GM19351 (cell line): ENCODE measurements at regions not wholly inside any gene's neighbourhood (a gene's known extent, or its start where the extent isn't known, plus 50 kb on each side); places are given as distances from the start of the nearest gene placed in this dataset.
"Not testable (repeated sequence)": the region's sequence is repeated elsewhere in the genome, so short reads cannot be mapped to it uniquely, and the experiment has no call there.

Source experiments
- ATAC-seq: cut with Tn5 transposase; IDR thresholded peaks from one replicate; pipeline ENCODE4 v1.9.1; 2021; ENCODE audit warnings: mild to moderate bottlenecking, moderate library complexity; ENCODE audit not compliant: unreplicated experiment

DNA sequence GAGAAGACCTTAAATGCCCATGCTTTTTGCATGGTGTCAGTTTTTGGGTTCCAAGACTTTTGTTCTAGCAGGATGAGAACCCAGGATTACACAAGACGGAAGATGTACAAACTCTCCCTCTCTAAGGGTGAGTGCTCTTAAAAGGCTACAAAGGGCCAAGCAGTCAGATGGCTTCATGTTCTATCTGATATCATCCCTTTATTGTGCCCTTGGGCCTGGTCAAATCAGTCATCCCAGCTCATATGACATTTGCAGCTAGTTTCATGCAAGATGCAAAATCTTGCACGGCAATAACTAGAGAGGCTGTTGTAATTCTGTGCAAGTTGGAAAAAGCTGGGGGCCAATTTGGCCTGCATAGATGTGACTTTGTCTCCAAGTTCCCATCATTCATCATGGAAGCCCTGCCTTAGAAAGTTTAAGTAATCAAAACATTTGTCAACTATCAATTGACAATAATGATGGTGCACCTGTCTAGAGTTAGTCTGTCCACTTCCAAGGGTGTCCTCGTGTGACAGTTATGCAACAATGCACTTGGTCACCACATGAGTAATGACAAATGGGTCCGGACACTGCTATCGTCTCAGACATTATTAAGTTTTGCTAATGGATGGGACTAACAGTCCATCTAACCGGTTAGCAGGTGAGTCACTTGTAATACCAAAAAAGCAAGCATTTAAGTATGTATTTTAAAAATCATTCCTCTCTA, 58.6 kb upstream of the ZFHX3 start:
- ATAC-seq, result no peak

DNA sequence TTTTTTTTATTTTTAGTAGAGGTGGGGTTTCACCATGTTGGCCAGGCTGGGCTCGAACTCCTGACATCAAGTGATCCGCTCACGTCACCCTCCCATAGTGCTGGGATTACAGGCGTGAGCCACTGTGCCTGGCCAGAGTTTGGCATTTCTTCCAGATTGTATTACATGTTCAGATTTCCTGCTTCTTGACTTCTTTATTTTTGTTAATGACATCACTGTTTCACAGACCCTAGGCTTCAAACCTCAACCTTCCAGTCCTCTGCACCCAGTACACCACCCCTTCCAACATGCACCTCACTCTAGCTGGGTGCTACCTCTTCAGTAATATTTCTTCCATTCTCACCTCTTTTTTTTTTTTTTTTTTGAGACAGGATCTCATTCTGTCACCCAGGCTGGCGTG, 53.6 kb upstream of the ZFHX3 start:
- no peak for ATAC-seq

DNA sequence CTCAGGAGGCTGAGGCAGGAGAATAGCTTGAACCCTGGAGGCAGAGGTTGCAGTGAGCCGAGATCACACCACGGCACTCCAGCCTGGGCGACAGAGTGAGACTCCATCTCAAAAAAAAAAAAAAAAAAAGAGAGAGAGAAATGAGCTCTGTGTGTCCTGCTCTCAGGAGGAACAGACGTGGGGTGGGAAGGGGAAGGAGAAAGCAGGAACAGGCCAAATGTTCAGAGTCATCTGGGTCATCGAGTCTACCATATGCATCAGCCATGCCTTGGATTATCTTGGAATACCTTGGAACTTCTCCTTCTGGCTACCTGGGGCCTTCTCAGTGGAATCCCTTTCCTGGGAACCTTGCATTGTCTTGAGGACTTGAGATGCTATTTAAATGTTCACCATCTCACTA, 51.7 kb upstream of the ZFHX3 start:
- ATAC-seq, result not testable (repeated sequence)
